ENCODE measurements at regions not wholly inside any gene's neighbourhood (a gene's known extent, or its start where the extent isn't known, plus 50 kb on each side); places are given as distances from the start of the nearest gene placed in this dataset.

DNA sequence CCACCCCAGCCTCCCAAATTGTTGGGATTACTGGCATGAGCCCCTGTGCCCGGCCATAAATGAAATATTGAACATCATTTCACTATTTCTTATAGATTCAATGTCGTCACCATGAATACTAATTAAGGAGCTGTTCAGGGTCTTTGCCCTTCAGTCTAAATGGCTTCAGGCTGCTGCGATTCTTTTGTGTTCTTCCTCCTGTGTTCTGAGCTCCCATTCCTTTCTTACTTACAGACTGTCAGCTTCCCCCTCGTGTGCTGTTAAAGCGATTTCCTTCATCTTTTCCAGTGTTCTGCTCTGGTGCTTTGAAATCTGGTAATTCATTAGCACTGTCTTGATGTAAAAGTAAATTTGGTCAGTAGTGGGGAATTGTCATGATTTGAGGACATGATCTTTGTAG lies 63.3 kb upstream of the PRDM1 start:
- POLR2A ChIA-PET, result no interaction called here
- FAIRE-seq (no peak), DNase-seq (ENCODE audit: low read depth, low spot score) (no peak)
- H3K27ac ChIP-seq (ENCODE audit: insufficient read depth, low read depth, low read length), result no peak overlapping the region
- peaks cover 5 to 8% of the 10 kb centered on the region in 2 experiments for H3K27me3 ChIP-seq (ENCODE audit: control insufficient read depth in 2 of 2, insufficient read depth in 2 of 2, low read length in 2 of 2)
- no peaks in the 10 kb centered on the region for H3K4me1 ChIP-seq (ENCODE audit: control insufficient read depth, extremely low read depth, insufficient read depth, low read length)
- intact Hi-C loops (cut with micrococcal nuclease), result no loop called here
- TF ChIP-seq MYC (IDR thresholded peaks at IDR 0.05; ENCODE audit: low read depth, low read length) (no peak), FOS (IDR thresholded peaks at IDR 0.05; ENCODE audit: borderline replicate concordance, insufficient read depth, low read length) (no peak), GATA2 (IDR thresholded peaks at IDR 0.05; ENCODE audit: insufficient read depth, insufficient read length, low read depth, low read length) (no peak), JUN (IDR thresholded peaks at IDR 0.05; ENCODE audit: borderline replicate concordance, insufficient read depth, insufficient read length, low read depth) (no peak), POLR2A (IDR thresholded peaks at IDR 0.05; ENCODE audit: low read depth, low read length) (no peak)
- TF ChIP-seq, protein P1, sequence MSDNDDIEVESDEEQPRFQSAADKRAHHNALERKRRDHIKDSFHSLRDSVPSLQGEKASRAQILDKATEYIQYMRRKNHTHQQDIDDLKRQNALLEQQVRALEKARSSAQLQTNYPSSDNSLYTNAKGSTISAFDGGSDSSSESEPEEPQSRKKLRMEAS (IDR thresholded peaks at IDR 0.05; ENCODE audit: insufficient read depth, insufficient read length), result no peak
- TF ChIP-seq, protein P2, sequence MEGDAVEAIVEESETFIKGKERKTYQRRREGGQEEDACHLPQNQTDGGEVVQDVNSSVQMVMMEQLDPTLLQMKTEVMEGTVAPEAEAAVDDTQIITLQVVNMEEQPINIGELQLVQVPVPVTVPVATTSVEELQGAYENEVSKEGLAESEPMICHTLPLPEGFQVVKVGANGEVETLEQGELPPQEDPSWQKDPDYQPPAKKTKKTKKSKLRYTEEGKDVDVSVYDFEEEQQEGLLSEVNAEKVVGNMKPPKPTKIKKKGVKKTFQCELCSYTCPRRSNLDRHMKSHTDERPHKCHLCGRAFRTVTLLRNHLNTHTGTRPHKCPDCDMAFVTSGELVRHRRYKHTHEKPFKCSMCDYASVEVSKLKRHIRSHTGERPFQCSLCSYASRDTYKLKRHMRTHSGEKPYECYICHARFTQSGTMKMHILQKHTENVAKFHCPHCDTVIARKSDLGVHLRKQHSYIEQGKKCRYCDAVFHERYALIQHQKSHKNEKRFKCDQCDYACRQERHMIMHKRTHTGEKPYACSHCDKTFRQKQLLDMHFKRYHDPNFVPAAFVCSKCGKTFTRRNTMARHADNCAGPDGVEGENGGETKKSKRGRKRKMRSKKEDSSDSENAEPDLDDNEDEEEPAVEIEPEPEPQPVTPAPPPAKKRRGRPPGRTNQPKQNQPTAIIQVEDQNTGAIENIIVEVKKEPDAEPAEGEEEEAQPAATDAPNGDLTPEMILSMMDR (IDR thresholded peaks at IDR 0.05; ENCODE audit: extremely low read depth in 1 of 2, insufficient read depth in 1 of 2, low read depth in 1 of 2, low read length in 2 of 2), result no peak
- H3K4me2 ChIP-seq (ENCODE audit: insufficient read depth, low read length), result no peak overlapping the region
- H3K79me2 ChIP-seq (ENCODE audit: control insufficient read depth, insufficient read depth, low read length), result no peaks in the 10 kb centered on the region
- no peak overlapping the region for H2AFZ ChIP-seq (ENCODE audit: low read depth, low read length)
- dilution Hi-C loops (cut with MboI; ENCODE audit: extremely low pct_ligation_motif_present, low sequenced_read_pairs), result no loop called here
- BruUV-seq (replicated peaks), result no TSS peak
- H3K9me1 ChIP-seq (replicated peaks; ENCODE audit: control insufficient read depth, extremely low read depth, insufficient read depth, low read length), result no peaks in the 10 kb centered on the region
- no peaks in the 10 kb centered on the region for H4K20me1 ChIP-seq (replicated peaks; ENCODE audit: control insufficient read depth, extremely low read depth, insufficient read depth, low read length)
- no peaks in the 10 kb centered on the region for H3K36me3 ChIP-seq (ENCODE audit: control insufficient read depth in 2 of 2, extremely low read depth in 1 of 2, insufficient read depth in 2 of 2, low read length in 2 of 2)
- CTCF ChIA-PET, result interaction anchor here (0.7 to 1.1 kb wide), 2 partner anchors 503 to 591 kb away, joined by 3 read pairs; no protein-coding TSS in a partner anchor
- no peak overlapping the region for H3K4me3 ChIP-seq (replicated peaks in 1 of 3; ENCODE audit: insufficient read depth in 1 of 3, low read depth in 1 of 3, low read length in 3 of 3)
- H3K9me3 ChIP-seq (replicated peaks; ENCODE audit: control insufficient read depth, insufficient read depth, low read length), result no peaks in the 10 kb centered on the region
- H3K9ac ChIP-seq (replicated peaks; ENCODE audit: extremely low read depth, insufficient read depth, low read length), result no peak overlapping the region
